GM13976 (cell line): ENCODE measurements at regions not wholly inside any gene's neighbourhood (a gene's known extent, or its start where the extent isn't known, plus 50 kb on each side); places are given as distances from the start of the nearest gene placed in this dataset.

ENCODE experiments used
- DNase-seq: peaks from one replicate; pipeline ENCODE4 v3.0.0; 2012; ENCODE audit warnings: low spot score
- in situ Hi-C: fragments of 300-500 bp; cut with MboI; formaldehyde crosslinking; loops from one replicate; pipeline ENCODE4 v1.12.0; 2022; ENCODE audit warnings: low sequenced_read_pairs, mixed read lengths, inconsistent platforms; ENCODE audit not compliant: unreplicated experiment
- TF ChIP-seq, protein P1 (sequence below): IDR thresholded peaks from 2 replicates; pipeline ENCODE4 v1.5.1; 2012; ENCODE audit warnings: borderline replicate concordance, mild to moderate bottlenecking; ENCODE audit not compliant: insufficient read depth; ENCODE audit errors: extremely low read depth, missing control alignments, control extremely low read depth

DNA sequence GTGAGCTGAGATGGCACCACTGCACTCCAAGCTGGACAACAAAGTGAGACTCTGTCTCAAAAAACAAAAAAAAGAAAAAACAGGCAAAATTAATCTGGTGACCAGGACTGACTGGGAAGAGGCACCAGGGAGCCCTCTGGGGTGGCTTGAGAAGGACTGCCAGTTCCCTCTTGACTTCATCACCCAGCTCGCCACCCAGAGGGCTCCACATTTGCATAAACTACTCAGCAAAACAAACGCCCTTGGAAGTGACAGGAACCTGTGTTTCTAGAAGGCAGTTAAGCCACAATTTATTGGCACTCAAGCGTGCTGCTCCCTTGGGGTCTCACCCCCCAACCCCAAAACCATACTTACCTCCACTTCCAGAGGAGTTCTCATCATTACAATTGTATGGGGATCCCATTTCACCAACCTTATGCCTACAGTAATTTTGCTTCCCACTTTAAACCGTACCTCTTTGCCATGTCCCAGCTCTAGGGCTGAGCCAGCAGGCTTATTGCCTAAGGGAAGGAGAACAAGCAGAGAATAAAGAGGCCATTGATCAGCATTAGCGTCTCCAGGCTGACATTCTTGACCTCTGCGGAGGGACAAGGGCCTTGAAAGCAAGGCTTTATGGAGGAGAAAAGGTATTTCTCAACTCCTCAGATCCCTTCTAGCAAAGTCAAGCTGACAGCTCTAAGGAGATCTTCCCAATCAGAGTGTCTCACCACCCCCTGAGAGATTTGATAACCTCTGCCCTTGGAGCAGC, 357.4 kb downstream of the SHQ1 start:
- in situ Hi-C loops: no loop called here
- DNase-seq: no peak
- TF ChIP-seq, protein P1, sequence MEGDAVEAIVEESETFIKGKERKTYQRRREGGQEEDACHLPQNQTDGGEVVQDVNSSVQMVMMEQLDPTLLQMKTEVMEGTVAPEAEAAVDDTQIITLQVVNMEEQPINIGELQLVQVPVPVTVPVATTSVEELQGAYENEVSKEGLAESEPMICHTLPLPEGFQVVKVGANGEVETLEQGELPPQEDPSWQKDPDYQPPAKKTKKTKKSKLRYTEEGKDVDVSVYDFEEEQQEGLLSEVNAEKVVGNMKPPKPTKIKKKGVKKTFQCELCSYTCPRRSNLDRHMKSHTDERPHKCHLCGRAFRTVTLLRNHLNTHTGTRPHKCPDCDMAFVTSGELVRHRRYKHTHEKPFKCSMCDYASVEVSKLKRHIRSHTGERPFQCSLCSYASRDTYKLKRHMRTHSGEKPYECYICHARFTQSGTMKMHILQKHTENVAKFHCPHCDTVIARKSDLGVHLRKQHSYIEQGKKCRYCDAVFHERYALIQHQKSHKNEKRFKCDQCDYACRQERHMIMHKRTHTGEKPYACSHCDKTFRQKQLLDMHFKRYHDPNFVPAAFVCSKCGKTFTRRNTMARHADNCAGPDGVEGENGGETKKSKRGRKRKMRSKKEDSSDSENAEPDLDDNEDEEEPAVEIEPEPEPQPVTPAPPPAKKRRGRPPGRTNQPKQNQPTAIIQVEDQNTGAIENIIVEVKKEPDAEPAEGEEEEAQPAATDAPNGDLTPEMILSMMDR: no peak

DNA sequence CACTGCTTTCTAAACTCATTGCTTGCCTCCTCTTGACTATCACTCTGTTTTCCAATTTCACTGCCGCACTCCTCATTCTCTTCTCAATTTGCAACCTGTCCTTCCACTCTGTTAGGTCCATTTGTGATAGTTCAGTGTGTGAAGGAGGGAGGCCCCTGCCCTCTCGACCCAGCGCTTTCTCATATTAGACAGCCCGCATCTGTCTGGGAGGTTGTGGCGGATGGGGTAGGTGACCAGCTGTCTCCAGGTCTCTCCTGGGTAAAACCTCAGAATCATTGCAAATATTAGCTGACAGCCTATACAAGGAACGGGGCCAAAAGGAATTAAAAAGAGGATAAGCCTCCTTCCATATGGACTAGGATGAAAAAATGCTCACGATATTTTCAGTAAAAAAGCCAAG, 358.3 kb downstream of the SHQ1 start:
- TF ChIP-seq, protein P1: no peak
- no peak for DNase-seq
- in situ Hi-C loops: no loop called here

DNA sequence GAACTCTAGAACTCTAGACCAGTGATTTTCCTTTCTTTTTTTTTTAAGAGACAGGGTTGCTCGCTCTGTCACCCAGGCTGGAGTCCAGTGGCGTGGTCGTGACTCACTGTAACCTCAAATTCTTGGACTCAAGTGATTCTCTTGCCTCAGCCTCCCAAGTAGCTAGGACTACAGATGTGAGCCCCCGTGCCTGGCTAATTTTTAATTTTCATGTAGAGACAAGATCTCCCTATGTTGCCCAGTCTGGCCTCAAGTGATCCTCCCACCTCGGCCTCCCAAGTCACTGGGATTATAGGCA, 359.6 kb downstream of the SHQ1 start:
- no peak for DNase-seq
- in situ Hi-C loops: no loop called here
- TF ChIP-seq, protein P1: no peak

DNA sequence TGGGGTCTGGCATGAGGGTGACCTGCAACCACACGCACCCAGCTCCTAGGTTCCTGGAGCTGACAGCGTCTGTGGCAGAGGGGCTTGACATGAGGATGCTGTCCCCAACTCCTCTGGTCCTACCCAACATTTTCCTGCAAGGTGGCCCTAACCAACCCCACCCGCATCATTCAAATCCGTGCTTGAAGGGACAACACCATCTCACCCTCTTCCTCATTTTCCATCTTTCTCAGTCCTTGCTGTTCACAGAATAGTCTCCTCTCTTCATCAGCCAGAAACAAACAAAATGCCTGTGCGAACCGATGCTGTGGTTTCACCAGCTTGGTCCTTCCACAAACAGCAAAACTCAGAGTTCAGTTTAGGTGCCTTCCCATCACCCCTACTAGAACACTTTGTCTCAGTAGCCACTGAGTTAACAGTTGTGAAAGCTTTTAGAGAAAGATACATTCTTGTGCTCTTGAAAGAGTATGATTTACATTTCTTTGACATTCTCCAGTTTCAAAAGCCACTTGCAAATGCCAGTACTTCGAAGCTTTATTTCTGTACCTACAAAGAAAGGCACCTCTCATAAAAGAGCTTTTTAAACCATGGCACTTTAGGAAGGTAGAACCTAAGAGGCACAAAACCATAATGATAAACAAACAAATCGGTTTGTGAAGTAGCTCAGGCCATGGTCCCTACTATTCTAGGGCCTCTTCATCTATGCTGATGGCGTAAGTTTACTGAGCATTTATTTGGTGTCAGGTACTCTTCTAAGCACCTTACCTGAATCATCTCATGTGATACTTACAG, 360.1 kb downstream of the SHQ1 start:
- no peak for DNase-seq
- in situ Hi-C loops: no loop called here
- TF ChIP-seq, protein P1: no peak

DNA sequence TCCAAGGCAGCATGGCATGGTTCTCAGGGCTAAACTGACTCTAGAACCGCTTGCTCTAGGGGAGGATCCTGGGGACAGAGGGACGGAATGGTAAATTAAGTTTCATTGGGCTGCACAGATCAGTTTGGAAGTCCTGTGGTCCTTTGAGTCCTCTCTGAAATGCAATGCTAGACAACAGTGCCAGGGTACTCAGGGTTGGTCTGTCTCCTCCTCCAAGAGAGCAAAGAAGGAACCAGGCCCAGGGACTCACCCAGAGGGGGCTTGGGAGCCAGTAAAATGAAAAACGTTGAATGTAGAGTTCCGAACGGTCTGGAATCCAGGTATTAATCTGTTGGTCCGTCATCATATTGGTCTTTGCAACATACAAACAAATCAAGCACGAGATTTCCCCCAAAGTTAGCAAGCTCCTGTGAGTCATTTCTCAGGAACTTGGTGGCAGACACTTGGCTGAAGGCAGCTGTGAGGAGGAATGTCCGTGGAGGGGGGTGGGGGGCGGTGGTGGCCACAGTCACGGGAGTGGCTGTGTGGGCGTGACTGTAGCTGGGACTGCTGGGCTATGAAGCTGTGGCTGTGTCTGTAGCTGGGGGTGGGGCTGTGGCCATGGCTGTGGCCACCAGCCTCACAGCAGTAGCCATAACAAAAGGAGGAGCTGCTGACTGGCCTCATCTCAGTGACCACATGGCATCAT, 361.0 kb downstream of the SHQ1 start:
- DNase-seq: peak; percentile 54
- in situ Hi-C loops: no loop called here
- TF ChIP-seq, protein P1: no peak

DNA sequence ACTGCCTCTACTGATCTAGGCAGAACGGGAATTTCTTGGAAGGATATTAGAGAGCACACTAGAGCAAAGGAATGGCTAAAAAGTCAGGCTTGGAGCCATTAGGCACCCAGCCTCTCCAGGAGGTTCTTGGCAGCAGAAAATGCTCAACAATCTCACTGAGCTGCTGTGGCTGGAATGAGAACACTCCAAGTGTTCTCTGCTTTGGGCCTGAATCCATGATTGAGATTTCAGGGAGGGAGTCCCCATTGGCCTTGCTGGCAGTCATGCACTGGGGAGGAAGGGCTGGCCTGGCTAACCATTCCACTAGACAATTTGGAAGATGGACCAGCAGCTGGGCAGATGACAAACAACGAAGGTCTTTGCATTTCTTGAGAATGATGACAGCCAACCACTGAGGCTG, 362.6 kb downstream of the SHQ1 start:
- DNase-seq: no peak
- in situ Hi-C loops: no loop called here
- TF ChIP-seq, protein P1: no peak
